Lower lobe of right lung (tissue), 2 donors: ENCODE measurements at regions not wholly inside any gene's neighbourhood (a gene's known extent, or its start where the extent isn't known, plus 50 kb on each side); places are given as distances from the start of the nearest gene placed in this dataset.

Experiments used
- ATAC-seq, 2 donors: fragments of 200-7000 bp; cut with Tn5 transposase; one replicate each; pipeline ENCODE4 v1.9.1; 2020 to 2022; ENCODE audit warnings: mild to moderate bottlenecking in 2 of 2, moderate library complexity in 2 of 2
- DNase-seq: peaks from one replicate; pipeline ENCODE4 v3.0.0-alpha.2; 2020
- H3K27ac ChIP-seq: fragments of 200-600 bp; one replicate; pipeline ENCODE4 v1.8.0; 2022
- H3K27me3 ChIP-seq: fragments of 200-600 bp; one replicate; pipeline ENCODE4 v1.8.0; 2022; ENCODE audit warnings: low read depth
- H3K36me3 ChIP-seq: fragments of 200-600 bp; one replicate; pipeline ENCODE4 v1.8.0; 2022; ENCODE audit warnings: mild to moderate bottlenecking
- H3K4me1 ChIP-seq: fragments of 200-600 bp; one replicate; pipeline ENCODE4 v1.8.0; 2022
- H3K4me3 ChIP-seq: fragments of 200-600 bp; one replicate; pipeline ENCODE4 v1.8.0; 2022; ENCODE audit warnings: mild to moderate bottlenecking
- H3K9me3 ChIP-seq: fragments of 200-600 bp; one replicate; pipeline ENCODE4 v1.8.0; 2022
- intact Hi-C: fragments of 100-400 bp; cut with DNase I; formaldehyde crosslinking; loops from one replicate; pipeline ENCODE4 v1.11.0; 2022
- TF ChIP-seq, protein P1 (sequence below): fragments of 200-600 bp; IDR thresholded peaks from one replicate; pipeline ENCODE4 v1.8.0; 2022; ENCODE audit warnings: antibody characterized with exemption, mild to moderate bottlenecking
- donor health status: DM: no; HTN: yes; CAD: no; lungs with severe emphysema.

DNA sequence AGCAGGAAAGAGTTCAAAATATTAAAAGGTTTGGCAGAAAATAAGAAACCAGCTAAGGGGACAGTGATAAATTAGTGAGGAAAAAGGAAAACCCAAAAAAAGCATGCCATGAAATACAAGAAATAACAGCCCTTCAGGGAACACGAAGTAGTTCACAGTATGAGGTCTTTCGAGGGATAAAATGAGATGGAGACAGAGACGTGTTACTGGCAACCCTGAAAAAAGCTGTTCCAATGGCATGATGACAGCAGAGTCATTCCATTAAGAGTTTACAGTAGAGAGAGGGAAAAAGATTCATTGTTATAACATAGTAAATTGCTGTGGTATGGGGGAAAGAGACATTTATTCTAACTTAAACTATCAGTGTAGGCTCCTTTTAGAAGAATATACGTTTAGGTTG, 391.2 kb downstream of the ANKRD7 start:
- intact Hi-C loops = no loop called here
- ATAC-seq = no peak
- Histone ChIP-seq H3K9me3 (no peaks in the 10 kb centered on the region), H3K36me3 (no peaks in the 10 kb centered on the region), H3K4me3 (no peak overlapping the region), H3K4me1 (no peaks in the 10 kb centered on the region), H3K27me3 (no peaks in the 10 kb centered on the region), H3K27ac (no peak overlapping the region)
- no peak for DNase-seq
- TF ChIP-seq, protein P1, sequence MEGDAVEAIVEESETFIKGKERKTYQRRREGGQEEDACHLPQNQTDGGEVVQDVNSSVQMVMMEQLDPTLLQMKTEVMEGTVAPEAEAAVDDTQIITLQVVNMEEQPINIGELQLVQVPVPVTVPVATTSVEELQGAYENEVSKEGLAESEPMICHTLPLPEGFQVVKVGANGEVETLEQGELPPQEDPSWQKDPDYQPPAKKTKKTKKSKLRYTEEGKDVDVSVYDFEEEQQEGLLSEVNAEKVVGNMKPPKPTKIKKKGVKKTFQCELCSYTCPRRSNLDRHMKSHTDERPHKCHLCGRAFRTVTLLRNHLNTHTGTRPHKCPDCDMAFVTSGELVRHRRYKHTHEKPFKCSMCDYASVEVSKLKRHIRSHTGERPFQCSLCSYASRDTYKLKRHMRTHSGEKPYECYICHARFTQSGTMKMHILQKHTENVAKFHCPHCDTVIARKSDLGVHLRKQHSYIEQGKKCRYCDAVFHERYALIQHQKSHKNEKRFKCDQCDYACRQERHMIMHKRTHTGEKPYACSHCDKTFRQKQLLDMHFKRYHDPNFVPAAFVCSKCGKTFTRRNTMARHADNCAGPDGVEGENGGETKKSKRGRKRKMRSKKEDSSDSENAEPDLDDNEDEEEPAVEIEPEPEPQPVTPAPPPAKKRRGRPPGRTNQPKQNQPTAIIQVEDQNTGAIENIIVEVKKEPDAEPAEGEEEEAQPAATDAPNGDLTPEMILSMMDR = no peak

DNA sequence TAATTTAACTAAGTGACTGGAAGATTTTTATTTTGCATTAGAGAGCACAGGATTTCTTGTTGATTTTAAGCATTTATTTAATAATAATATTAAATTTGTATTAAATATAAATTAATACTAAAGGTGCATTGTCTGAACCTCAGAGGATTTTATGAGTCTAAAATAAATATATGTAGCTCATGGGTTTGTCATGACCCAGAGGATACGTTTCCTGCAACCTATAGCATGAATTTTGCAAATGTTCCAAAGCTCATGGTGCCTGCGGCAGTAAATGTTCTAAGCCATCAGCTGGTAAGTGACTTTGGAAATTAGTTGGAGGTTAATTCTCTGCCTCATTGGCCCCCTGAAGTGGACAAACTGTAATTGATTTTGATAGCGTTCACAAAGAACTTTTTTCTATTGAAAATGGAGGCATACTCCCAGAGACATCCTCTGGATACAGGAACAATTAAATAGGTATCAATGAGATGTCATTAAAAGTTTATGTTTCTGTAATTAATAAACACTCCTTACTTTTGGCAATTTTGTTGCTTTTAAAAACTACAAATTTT, 397.4 kb downstream of the ANKRD7 start:
- Histone ChIP-seq H3K36me3 (no peaks in the 10 kb centered on the region), H3K4me1 (no peaks in the 10 kb centered on the region), H3K4me3 (no peak overlapping the region), H3K9me3 (no peaks in the 10 kb centered on the region), H3K27me3 (no peaks in the 10 kb centered on the region), H3K27ac (no peak overlapping the region)
- ATAC-seq (no peak), DNase-seq (no peak)
- TF ChIP-seq, protein P1 = no peak
- intact Hi-C loops = no loop called here

DNA sequence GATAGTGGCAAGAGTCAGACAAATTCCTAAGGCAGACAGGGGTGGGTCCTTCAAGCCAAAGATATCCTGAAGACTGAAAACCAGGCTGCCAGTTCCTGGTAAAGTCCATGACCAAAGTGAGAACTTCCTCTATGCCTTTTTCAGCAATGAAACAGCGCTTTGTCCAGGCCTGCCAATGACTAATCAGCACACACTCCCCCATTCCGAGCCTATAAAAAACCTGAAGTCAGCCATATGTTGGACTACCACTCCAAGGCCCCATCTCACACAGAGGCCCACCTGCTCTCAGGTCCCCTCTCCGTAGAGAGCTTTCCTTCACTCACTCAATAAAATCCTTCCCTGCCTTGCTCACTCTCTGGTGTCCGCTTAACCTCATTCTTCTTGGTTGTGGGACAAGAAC, 402.2 kb downstream of the ANKRD7 start:
- H3K4me3 ChIP-seq = no peak overlapping the region
- H3K27me3 ChIP-seq = no peaks in the 10 kb centered on the region
- intact Hi-C loops = no loop called here
- H3K27ac ChIP-seq = no peak overlapping the region
- DNase-seq (no peak), ATAC-seq (no peak)
- no peaks in the 10 kb centered on the region for H3K36me3 ChIP-seq
- no peaks in the 10 kb centered on the region for H3K4me1 ChIP-seq
- H3K9me3 ChIP-seq = no peaks in the 10 kb centered on the region
- TF ChIP-seq, protein P1 = no peak

DNA sequence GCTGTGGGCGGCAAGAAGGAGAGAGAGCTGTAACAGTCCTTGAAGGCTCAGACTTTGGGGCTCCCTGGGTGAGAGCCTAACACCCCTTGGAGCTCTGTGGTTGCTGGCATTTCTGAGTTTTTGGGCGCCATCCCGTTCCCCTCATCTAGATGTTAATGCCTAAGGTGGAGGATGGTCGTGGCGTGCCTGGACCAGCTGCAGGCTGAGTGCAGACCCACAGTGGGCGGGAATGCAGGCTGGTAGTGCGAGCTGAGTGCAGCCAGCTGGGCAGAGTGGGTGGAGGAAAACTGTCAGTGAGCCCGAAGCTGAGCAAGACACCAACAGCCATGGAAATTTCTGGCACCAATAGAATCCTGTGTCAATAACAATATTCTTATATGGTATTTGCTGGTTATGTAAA, 403.0 kb downstream of the ANKRD7 start:
- TF ChIP-seq, protein P1 = no peak
- Histone ChIP-seq H3K27me3 (no peaks in the 10 kb centered on the region), H3K4me1 (no peaks in the 10 kb centered on the region), H3K36me3 (no peaks in the 10 kb centered on the region), H3K27ac (no peak overlapping the region), H3K9me3 (no peaks in the 10 kb centered on the region), H3K4me3 (no peak overlapping the region)
- no peak for DNase-seq
- no peak for ATAC-seq
- intact Hi-C loops = no loop called here

DNA sequence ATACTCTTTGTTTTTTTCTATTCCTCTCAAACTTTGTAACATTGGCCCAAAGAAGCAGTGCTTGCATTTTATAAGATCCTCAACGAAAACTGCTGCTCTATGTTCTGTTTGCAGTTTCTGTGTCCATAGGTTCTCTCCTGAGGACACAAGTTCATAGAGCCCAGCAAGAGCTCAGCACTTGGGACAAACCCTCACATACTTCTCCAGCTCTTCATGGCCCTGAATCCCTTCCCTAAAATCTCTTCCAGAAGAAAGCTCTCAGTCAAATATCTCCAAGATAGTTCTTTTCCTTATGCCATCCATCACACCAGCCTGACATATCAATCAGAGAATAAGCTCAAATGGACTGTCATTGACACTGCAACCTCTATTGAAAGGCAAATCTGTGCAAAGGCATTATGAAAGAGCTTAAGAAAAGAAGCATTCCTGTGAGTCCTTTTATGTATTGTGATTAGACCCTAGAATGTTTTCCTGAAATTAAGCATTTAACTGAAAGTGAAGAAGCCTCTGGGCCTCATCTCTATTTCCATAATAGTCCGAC, 405.5 kb downstream of the ANKRD7 start:
- Histone ChIP-seq H3K27me3 (no peaks in the 10 kb centered on the region), H3K36me3 (no peaks in the 10 kb centered on the region), H3K9me3 (no peaks in the 10 kb centered on the region), H3K27ac (no peak overlapping the region), H3K4me3 (no peak overlapping the region), H3K4me1 (no peaks in the 10 kb centered on the region)
- no peak for ATAC-seq
- intact Hi-C loops = no loop called here
- TF ChIP-seq, protein P1 = no peak
- no peak for DNase-seq
